Choroid plexus epithelial cell (primary cell): ENCODE measurements at regions not wholly inside any gene's neighbourhood (a gene's known extent, or its start where the extent isn't known, plus 50 kb on each side); places are given as distances from the start of the nearest gene placed in this dataset.

Source experiments
- DNase-seq: peaks from one replicate; pipeline ENCODE4 v3.0.0-alpha.2; 2010; ENCODE audit warnings: low read depth
- H3K4me3 ChIP-seq: 2 replicates; pipeline ENCODE4 v1.5.1; 2011; ENCODE audit warnings: low read depth, mild to moderate bottlenecking, control low read depth, low read length, moderate library complexity
- TF ChIP-seq, protein P1 (sequence below): conservative IDR thresholded peaks from 2 replicates; pipeline ENCODE4 v1.5.1; 2011; ENCODE audit warnings: low read depth, mild to moderate bottlenecking, control low read depth, inconsistent platforms, low read length, moderate library complexity

DNA sequence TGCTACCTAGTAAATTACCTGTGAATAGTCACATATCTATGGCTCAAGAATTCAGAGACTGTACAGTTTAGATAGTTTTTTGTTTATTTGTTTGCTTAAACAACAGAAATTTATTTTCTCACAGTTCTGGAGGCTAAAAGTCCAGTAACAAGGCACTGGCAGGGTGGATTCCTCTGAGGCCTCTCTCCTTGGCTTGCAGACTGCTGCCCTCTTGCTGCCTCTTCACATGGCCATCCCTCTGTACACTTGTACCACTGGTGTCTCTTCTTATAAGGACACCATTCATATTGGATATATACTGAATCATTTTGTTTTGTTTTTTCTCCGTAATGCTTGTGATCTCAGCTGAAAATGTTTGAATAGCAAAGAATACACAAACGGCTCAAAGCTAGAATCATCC is 56.4 kb upstream of the MIR17HG start:
- TF ChIP-seq, protein P1, sequence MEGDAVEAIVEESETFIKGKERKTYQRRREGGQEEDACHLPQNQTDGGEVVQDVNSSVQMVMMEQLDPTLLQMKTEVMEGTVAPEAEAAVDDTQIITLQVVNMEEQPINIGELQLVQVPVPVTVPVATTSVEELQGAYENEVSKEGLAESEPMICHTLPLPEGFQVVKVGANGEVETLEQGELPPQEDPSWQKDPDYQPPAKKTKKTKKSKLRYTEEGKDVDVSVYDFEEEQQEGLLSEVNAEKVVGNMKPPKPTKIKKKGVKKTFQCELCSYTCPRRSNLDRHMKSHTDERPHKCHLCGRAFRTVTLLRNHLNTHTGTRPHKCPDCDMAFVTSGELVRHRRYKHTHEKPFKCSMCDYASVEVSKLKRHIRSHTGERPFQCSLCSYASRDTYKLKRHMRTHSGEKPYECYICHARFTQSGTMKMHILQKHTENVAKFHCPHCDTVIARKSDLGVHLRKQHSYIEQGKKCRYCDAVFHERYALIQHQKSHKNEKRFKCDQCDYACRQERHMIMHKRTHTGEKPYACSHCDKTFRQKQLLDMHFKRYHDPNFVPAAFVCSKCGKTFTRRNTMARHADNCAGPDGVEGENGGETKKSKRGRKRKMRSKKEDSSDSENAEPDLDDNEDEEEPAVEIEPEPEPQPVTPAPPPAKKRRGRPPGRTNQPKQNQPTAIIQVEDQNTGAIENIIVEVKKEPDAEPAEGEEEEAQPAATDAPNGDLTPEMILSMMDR: no peak
- DNase-seq: no peak

DNA sequence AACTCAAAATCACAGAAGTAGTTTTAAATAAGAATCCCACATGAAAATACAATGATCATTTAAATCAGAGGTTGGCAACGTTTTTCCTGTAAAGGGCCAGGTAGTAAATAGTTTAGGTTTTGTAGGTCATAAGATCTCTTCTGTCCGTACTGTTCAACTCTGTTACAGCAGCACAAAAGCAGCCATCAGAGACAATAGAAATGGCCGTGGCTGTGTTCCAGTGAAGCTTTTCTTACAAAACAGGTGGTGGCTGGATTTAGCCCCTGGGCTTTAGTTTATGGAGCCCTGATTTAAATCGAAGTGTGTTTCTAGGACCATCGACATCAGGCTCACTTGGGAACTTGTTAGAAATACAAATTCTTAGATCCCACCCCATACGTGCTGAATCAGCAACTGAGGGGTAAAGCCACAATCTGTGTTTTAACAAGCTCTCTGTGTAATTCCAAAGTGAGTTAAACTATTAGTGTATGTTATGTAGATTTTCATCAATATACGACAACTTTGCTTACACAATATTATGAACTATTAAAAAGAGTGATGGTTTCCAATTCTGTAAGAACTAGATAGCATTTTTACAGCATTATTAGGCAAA is 54.8 kb upstream of the MIR17HG start:
- H3K4me3 ChIP-seq: no peak overlapping the region
- DNase-seq: no peak
- TF ChIP-seq, protein P1: no peak

More for the DNA sequence above, 56.4 kb upstream of the MIR17HG start:
- H3K4me3 ChIP-seq: no peak overlapping the region

DNA sequence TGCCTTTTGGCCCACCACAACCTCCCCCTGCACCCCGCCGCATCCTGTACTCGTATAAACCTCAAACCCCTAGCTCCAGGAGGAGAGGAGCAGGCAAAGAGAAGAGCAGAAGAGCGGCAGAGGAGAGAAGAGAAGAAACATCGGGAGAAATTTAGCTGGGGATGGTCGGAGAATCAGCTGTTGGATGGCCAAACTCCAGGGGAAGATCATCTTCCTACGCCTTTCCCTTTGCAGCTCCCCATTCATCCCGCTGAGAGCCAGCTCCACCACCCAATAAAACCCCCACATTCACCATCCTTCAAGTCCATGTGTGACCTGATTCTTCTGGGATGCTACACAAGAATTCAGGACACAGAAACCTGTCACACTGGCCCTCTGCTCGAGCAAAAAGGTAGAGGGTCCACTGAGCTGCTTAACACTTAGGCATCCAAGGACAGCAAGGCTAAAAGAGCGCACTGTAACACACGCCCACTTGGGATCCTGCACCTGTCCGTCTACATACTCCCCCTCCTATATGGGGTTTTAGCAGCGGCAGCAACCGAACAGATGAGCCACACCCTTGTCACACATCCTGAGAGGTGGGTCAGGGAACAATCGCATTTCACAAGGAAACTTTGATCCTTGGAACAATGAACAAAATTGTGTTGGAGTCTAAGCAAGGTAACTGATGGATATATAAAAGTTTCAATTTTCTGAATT is 51.6 kb upstream of the MIR17HG start:
- no peak for DNase-seq
- TF ChIP-seq, protein P1: no peak
- H3K4me3 ChIP-seq: no peak overlapping the region

DNA sequence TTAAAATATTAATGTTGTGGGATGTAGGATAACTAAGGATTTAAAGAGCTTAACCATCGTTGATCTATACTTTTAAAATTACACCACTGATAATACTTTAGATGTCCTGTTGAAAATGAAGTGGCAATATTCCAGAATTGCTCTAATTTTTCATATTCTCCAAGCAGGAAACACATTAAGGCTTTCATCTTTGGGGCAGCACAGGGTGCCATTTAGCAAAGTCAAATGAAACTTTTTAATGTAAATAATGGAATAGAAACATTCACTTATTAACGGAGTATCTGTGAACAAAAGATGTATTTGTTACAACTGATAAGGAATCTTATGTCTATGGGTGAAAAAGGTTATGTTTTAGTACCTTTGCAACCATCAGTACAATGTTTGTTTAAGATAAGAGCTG is 50.0 kb upstream of the MIR17HG start:
- H3K4me3 ChIP-seq: no peak overlapping the region
- DNase-seq: no peak
- TF ChIP-seq, protein P1: no peak
